ENCODE measurements at regions not wholly inside any gene's neighbourhood (a gene's known extent, or its start where the extent isn't known, plus 50 kb on each side); places are given as distances from the start of the nearest gene placed in this dataset.

DNA sequence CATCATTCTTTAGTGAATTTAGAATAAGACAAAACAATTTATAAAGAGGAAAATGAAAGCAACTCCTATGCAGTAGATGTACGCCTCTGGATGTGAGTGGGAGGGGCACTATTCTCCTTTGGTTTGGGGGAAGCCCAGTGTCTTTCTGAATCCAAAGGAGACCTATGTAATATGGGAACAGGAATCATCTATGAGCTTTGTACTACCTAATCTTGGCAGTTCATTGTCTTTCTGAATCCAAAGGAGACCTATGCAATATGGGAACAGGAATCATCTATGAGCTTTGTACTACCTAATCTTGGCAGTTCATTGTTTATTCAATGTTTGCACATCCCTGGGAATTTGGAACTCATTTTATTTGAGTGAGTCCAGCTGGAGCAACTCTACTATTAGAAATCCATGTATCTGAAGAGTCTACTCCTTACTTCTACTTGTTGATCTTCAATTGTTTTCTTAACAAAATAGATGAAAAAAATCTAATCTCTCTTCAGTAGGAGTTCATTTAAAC, 401.1 kb upstream of the LRATD1 start:
- TF ChIP-seq, protein P1, sequence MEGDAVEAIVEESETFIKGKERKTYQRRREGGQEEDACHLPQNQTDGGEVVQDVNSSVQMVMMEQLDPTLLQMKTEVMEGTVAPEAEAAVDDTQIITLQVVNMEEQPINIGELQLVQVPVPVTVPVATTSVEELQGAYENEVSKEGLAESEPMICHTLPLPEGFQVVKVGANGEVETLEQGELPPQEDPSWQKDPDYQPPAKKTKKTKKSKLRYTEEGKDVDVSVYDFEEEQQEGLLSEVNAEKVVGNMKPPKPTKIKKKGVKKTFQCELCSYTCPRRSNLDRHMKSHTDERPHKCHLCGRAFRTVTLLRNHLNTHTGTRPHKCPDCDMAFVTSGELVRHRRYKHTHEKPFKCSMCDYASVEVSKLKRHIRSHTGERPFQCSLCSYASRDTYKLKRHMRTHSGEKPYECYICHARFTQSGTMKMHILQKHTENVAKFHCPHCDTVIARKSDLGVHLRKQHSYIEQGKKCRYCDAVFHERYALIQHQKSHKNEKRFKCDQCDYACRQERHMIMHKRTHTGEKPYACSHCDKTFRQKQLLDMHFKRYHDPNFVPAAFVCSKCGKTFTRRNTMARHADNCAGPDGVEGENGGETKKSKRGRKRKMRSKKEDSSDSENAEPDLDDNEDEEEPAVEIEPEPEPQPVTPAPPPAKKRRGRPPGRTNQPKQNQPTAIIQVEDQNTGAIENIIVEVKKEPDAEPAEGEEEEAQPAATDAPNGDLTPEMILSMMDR (IDR thresholded peaks at IDR 0.05; ENCODE audit: insufficient read depth, low read length, poor library complexity, severe bottlenecking), result no peak
- TF ChIP-seq EZH2phosphoT487 (conservative IDR thresholded peaks at IDR 0.05; ENCODE audit: low read length), result no peak
- no peak overlapping the region for H3K9ac ChIP-seq (ENCODE audit: low read length)
- no peaks in the 10 kb centered on the region for H3K79me2 ChIP-seq (ENCODE audit: insufficient read depth, low read length)
- H4K20me1 ChIP-seq (ENCODE audit: low read depth, low read length), result no peaks in the 10 kb centered on the region
- no peaks in the 10 kb centered on the region for H3K36me3 ChIP-seq (ENCODE audit: low read length)
- H3K4me3 ChIP-seq (ENCODE audit: insufficient read depth, low read length, poor library complexity, severe bottlenecking), result no peak overlapping the region
- H3K4me2 ChIP-seq (ENCODE audit: low read depth, low read length, poor library complexity, severe bottlenecking), result no peak overlapping the region
- H3K27me3 ChIP-seq (ENCODE audit: low read length), result no peaks in the 10 kb centered on the region
- H3K9me2 ChIP-seq (replicated peaks; ENCODE audit: insufficient read depth, low read length), result no peaks in the 10 kb centered on the region
- no peak overlapping the region for H3K27ac ChIP-seq (ENCODE audit: low read depth, low read length)
- H2AFZ ChIP-seq (ENCODE audit: low read depth, low read length, severe bottlenecking), result no peak overlapping the region
- H3K9me3 ChIP-seq (ENCODE audit: insufficient read depth, low read length), result no peaks in the 10 kb centered on the region
- no peaks in the 10 kb centered on the region for H3F3A ChIP-seq (ENCODE audit: insufficient read depth)

DNA sequence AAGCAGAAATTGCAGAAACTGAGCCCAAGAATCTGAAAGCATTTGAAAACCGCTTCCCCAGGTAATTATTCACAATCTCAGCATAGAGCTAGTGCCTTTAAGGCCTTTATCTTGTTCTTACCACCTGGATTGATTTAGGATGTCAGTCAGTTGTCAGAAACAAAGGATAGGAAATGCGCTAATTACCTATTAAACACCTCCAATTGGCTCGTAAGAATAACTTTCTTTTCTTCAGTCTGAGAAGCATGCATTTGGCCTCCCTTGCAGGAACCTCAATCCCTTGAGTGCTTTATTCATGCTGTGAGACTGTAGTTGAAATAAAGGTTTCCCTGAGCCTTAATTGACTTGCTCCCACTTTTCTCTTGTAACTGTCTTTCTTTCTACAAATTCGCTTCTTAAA, 400.3 kb upstream of the LRATD1 start:
- no peaks in the 10 kb centered on the region for H4K20me1 ChIP-seq (ENCODE audit: low read depth, low read length)
- H3K9me3 ChIP-seq (ENCODE audit: insufficient read depth, low read length), result no peaks in the 10 kb centered on the region
- H3K27me3 ChIP-seq (ENCODE audit: low read length), result no peaks in the 10 kb centered on the region
- H3K9ac ChIP-seq (ENCODE audit: low read length), result no peak overlapping the region
- H3K4me2 ChIP-seq (ENCODE audit: low read depth, low read length, poor library complexity, severe bottlenecking), result no peak overlapping the region
- H3K4me3 ChIP-seq (ENCODE audit: insufficient read depth, low read length, poor library complexity, severe bottlenecking), result no peak overlapping the region
- H3K79me2 ChIP-seq (ENCODE audit: insufficient read depth, low read length), result no peaks in the 10 kb centered on the region
- H2AFZ ChIP-seq (ENCODE audit: low read depth, low read length, severe bottlenecking), result no peak overlapping the region
- H3K36me3 ChIP-seq (ENCODE audit: low read length), result no peaks in the 10 kb centered on the region
- no peaks in the 10 kb centered on the region for H3F3A ChIP-seq (ENCODE audit: insufficient read depth)
- H3K9me2 ChIP-seq (replicated peaks; ENCODE audit: insufficient read depth, low read length), result no peaks in the 10 kb centered on the region
- H3K27ac ChIP-seq (ENCODE audit: low read depth, low read length), result no peak overlapping the region
- TF ChIP-seq, protein P1 (IDR thresholded peaks at IDR 0.05; ENCODE audit: insufficient read depth, low read length, poor library complexity, severe bottlenecking), result no peak
- TF ChIP-seq EZH2phosphoT487 (conservative IDR thresholded peaks at IDR 0.05; ENCODE audit: low read length), result no peak

DNA sequence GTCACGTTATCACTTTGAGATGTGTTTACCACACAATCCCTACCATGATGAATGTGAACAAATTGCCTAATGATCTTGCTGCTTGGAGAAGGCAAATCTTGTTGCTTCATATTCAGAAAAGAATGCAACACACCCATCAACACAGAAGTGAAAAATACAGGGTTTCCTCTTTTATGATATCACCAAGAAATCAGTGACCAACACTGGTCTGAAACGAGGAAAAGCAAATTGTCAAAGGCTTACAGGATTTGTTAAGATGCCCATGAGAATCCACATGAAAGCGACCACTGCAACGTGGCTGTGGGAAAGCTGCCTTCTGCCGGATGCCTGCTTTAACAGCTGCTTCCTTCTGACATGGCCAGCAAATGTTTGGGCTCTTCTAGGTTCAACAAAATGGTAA, 397.6 kb upstream of the LRATD1 start:
- no peaks in the 10 kb centered on the region for H3K27me3 ChIP-seq (ENCODE audit: low read length)
- no peak overlapping the region for H2AFZ ChIP-seq (ENCODE audit: low read depth, low read length, severe bottlenecking)
- no peaks in the 10 kb centered on the region for H3K9me3 ChIP-seq (ENCODE audit: insufficient read depth, low read length)
- H3K79me2 ChIP-seq (ENCODE audit: insufficient read depth, low read length), result no peaks in the 10 kb centered on the region
- H4K20me1 ChIP-seq (ENCODE audit: low read depth, low read length), result no peaks in the 10 kb centered on the region
- no peak overlapping the region for H3K27ac ChIP-seq (ENCODE audit: low read depth, low read length)
- H3K9me2 ChIP-seq (replicated peaks; ENCODE audit: insufficient read depth, low read length), result no peaks in the 10 kb centered on the region
- H3K4me2 ChIP-seq (ENCODE audit: low read depth, low read length, poor library complexity, severe bottlenecking), result no peak overlapping the region
- H3K9ac ChIP-seq (ENCODE audit: low read length), result no peak overlapping the region
- no peaks in the 10 kb centered on the region for H3F3A ChIP-seq (ENCODE audit: insufficient read depth)
- H3K36me3 ChIP-seq (ENCODE audit: low read length), result no peaks in the 10 kb centered on the region
- H3K4me3 ChIP-seq (ENCODE audit: insufficient read depth, low read length, poor library complexity, severe bottlenecking), result no peak overlapping the region
- TF ChIP-seq, protein P1 (IDR thresholded peaks at IDR 0.05; ENCODE audit: insufficient read depth, low read length, poor library complexity, severe bottlenecking), result no peak
- TF ChIP-seq EZH2phosphoT487 (conservative IDR thresholded peaks at IDR 0.05; ENCODE audit: low read length), result no peak
